Tongue (tissue), 1 donor: ENCODE measurements at regions not wholly inside any gene's neighbourhood (a gene's known extent, or its start where the extent isn't known, plus 50 kb on each side); places are given as distances from the start of the nearest gene placed in this dataset.
A peak's percentile ranks its signal among the peaks of the same experiment; 100 is the strongest.

Source experiments
- DNase-seq: peaks from one replicate; pipeline ENCODE4 v3.0.0-alpha.2; 2015

GRCh38 chr2:207257251-207258250 lies 91.8 kb upstream of the KLF7 start:
- no peak for DNase-seq

DNA sequence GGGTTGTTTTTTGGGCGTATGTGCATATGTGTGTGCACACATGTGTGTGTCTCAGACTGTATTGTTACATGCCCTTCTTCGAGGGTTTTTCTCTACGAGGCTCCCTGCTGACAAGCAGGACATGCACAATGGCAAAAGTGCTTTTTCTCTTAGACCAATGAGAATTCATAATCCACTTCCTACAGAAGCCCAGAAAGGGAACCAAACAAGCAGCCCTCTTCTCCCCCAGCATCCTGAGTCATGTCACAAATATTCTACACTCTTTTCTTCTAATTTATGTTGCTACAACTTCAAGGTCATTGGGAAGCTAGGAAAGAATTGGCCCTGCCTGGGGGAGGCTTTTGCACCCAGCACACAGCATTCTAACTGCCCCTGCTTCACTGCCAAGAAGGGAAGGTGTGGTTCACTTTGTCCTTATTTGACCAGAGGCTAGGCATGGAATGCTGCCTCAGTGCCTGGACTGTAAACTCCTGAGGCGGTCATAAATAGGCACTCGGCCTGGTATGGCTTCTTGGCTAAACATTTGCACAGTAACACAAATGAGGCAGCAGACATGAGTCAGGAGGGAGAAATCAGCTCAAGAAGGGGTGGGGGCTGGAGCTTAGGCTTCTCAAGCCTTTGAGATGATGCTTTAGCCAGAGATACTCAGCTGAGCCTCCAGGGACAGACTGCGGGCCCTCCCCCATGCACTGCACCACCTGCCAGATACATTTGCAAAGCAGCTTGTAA lies 92.7 kb upstream of the KLF7 start:
- peak; percentile 25 for DNase-seq

DNA sequence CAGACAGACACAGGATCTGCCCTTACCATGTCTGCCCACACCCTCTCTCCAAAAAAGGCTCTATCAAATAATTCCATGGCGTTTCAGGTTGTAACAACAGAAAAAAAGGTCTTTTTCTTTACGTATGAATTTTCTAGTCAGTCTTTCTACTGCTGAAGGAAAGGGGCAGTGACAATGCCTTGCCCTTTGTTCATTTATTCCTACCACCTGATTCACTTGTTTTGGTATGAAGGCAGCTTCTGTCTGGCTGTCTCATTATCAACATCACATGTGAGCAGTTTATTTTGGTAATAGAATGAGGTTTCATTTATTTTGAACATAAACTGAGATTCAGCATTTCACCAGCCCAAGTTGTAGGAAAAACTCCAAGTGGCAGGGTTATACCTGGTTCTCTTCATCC lies 94.3 kb upstream of the KLF7 start:
- no peak for DNase-seq

- no peak for DNase-seq
These were observed 95.2 kb upstream of the KLF7 start for GRCh38 chr2:207260947-207261346.

DNA sequence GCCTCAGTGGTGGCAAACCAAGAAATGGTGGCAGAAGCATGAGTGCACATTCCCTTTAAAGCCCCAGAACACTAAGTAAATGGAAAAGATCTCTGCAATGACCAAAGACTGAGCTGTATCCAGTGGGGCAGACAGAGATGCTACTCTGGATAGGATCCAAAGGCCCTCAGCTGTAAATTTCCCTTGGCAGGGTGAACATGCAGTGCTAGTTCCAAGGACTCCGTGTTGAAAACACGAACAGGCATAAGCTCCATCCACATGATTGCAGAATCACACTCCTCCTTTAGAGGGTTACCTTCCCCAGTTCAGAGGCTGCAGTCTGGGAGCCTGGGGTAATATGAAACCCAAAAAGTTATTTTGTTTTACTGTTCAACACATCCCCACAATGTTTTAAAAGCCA lies 98.6 kb upstream of the KLF7 start:
- DNase-seq, result no peak

GRCh38 chr2:207265332-207265731 lies 99.6 kb upstream of the KLF7 start:
- no peak for DNase-seq

DNA sequence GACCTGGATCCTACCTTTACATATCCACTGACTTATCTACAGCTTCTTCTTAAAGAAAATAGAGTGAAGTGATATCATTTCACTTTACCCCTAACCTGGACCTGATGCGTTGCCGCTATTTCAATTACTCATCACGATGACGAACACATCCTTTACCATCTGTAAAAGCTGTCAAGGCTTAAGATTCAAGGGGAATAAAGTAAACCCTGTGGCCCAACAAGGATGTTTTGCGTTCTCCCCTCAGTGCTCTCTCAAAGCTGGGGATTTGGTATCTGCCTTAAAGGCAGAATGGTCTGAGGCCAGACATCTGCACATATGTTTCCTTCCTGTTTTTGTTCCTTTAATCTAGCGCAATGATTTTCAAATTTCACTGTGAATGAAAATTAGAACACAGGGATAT lies 100.1 kb upstream of the KLF7 start:
- no peak for DNase-seq

GRCh38 chr2:207266648-207267047 lies 100.9 kb upstream of the KLF7 start:
- DNase-seq, result no peak

DNA sequence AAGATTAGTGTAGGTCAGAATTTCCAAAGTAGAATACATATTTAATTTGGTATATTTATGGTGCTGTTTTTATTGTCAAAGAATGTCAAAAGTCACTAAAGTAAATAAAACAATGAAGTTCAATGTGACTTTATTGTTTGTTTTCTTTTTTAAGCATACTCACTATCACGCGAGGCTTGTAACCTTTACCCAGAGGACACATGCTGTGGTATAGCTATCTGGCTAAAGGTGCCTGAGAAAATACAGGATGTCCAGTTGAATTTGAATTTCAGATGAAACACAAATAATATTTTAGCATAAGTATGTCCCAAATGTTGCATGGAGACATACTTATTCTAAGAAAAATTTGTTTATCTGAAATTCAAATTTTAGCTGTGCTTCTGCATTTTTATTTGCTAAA lies 103.3 kb upstream of the KLF7 start:
- DNase-seq, result no peak

DNA sequence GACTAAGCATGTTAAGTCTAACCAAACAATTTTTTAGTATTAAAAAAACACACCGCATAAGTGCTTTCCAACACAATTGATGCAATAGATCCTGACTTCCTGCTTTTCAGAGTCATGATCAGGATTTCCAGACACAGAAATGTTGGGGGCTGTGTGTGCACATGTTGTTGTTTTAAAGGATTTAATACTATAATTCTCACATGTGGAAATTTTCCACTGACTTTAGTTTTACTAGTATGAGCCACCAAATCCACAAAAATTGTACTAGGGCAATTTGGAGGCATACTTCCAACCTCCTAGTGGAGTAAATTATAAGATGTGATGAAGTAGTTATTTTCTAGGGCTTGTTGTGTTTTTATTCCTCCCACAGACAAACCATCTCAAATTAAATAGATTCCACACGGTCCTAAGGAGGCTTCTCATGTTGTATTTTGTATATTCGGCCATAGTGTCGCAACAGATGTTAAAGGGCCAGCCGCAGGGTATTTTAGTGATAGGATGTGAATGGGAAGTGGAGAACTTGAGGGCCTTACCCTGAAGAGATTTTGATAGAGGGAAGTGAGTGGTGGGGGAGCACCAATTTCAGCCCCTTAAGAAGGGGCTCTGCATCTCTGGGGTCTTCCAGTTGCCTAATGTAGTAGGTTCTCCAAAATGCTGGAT lies 108.9 kb upstream of the KLF7 start:
- DNase-seq, result no peak

DNA sequence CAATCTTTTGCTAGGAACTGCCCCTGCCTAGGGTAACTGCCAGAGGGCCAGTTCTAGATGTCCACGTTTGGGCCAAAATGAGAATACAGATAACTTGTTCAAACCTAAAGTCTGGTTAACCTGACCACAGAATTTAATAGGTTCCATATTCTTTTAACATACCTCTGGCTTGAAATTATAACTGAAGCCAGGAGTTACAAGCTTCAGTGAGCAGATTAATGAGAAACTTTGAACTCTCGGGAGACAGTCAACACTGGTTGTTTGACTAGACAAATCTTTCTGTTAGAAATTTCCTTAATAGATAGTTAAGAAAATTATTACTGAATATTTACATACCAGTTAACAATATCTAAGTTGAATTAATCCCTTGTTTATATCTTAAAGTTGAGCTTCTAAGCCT lies 110.0 kb upstream of the KLF7 start:
- DNase-seq, result no peak

GRCh38 chr2:207276248-207276647 lies 110.5 kb upstream of the KLF7 start:
- DNase-seq, result no peak

DNA sequence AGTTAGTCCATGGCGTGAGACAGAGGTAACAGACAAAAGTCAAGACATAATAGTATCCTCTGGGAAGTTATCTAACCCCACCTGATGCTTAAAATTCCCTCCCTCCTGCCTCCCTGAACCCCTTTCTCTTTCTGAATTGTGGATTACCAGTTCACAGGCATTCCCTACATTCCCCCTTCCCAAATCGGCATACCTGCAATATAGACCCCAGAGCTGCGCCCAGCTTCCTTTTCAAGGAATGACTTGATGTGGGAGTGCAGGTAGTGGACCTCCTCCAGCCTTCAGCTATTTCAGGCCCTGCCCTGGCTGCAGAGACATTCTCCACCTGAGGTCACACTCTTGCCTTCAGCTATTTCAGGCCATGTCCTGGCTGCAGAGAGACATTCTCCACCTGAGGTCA lies 111.1 kb upstream of the KLF7 start:
- no peak for DNase-seq

DNA sequence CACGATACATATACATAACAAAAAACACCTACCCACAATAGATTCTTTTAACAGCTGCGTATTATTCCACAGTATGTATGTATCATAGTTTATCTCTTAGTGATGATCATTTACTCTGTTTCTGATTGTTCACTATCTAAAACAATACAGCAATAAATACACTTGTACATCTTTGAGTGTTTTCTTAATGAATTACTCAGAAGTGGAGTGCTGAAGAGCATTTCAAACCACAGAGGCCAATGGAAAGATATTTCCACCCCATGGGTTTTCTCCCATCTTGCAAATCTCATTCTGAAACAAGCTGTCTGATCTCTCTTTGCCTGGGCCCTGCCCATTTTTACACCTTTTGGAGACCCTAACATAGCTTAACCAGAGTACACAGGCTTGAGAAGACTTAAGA lies 113.8 kb upstream of the KLF7 start:
- DNase-seq, result no peak

- no peak for DNase-seq
These were observed 115.7 kb upstream of the KLF7 start for GRCh38 chr2:207281436-207281835.

GRCh38 chr2:207282916-207283315 lies 117.2 kb upstream of the KLF7 start:
- no peak for DNase-seq

GRCh38 chr2:207283356-207283755 lies 117.6 kb upstream of the KLF7 start:
- DNase-seq, result no peak

GRCh38 chr2:207284556-207285472 lies 119.1 kb upstream of the KLF7 start:
- DNase-seq, result no peak

DNA sequence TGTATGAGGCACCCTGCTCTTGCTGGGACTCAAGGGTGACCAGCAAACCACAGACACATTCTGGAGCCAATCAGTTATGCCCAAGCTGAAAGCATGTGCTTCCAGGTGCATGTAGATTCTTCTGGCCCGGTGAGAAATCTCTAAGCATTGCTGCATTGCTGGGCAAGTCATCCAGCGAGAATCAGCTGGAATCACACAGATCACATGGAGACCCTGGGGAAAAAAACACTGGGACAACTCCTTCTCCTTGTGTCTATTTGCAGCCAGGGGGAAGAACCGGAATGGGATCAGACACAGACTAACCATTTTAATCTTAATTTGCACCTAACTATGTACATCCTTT lies 119.7 kb upstream of the KLF7 start:
- DNase-seq, result peak; percentile 9

GRCh38 chr2:207286106-207286505 lies 120.4 kb upstream of the KLF7 start:
- no peak for DNase-seq

DNA sequence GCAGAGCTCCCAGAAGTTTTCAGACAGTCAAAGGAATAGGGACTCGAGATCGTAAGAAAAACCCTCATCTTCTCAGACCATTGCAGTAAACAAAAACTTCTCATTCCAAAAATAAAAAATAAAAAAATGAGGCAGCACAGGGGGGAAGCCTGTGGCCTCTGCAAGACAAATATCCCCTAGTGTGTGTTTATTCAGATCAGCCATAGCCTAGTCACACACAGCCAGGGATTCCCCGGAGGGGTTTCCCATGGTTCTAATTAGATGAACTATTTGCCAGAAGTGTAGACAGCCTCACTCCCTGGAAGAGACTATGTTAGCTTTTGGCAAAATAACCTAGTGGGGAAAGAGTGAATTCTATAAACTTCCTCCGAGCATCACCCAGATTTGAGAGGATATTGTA lies 122.9 kb upstream of the KLF7 start:
- DNase-seq, result no peak
